HCT116 (cell line): ENCODE measurements at regions not wholly inside any gene's neighbourhood (a gene's known extent, or its start where the extent isn't known, plus 50 kb on each side); places are given as distances from the start of the nearest gene placed in this dataset.

ENCODE experiments used
- ATAC-seq: fragments of 200-7000 bp; cut with Tn5 transposase; 2 replicates; pipeline ENCODE4 v1.9.1; 2020; ENCODE audit warnings: mild to moderate bottlenecking, moderate library complexity
- BruUV-seq: library from RNA; stranded (reverse); fragments of 400-500 nt; replicated peaks from 2 replicates; lab custom pipeline; 2021; lab: Mats Ljungman, UMichigan
- CTCF ChIA-PET: fragments of 300-600 bp; sonication (Branson Sonifier 250); formaldehyde crosslinking; loops from one replicate; lab custom pipeline; 2021; ENCODE audit warnings: antibody characterized with exemption; lab: Charles Lee
- POLR2A ChIA-PET: fragments of 300-600, 350-600 bp; sonication (Branson Sonifier 250); formaldehyde crosslinking; loops from one replicate; lab custom pipeline; 2021; ENCODE audit warnings: antibody characterized with exemption; lab: Charles Lee
- RAD21 ChIA-PET, 2 experiments: fragments of 300-600 bp; sonication (Branson Sonifier 250); formaldehyde crosslinking; loops; one replicate each; lab custom pipeline; 2023; ENCODE audit warnings: low total read pairs in 2 of 2; ENCODE audit not compliant: uncharacterized antibody in 2 of 2, unreplicated experiment in 2 of 2, low non-redundant PET in 1 of 2; lab: Charles Lee
- DNase-seq: peaks from one replicate; pipeline ENCODE4 v3.0.0-alpha.2; 2010; ENCODE audit warnings: low read depth, low spot score
- H2AFZ ChIP-seq: fragments of 200-600 bp; shearing (Covaris generic), sonication (generic); 2 replicates; pipeline ENCODE4 v1.6.1; 2017; ENCODE audit warnings: low read depth, mixed run types, mixed read lengths, antibody characterized with exemption, low read length; ENCODE audit not compliant: poor library complexity, severe bottlenecking
- H3K27ac ChIP-seq: 2 replicates; pipeline ENCODE4 v1.5.1; 2012; ENCODE audit warnings: low read depth, low read length
- H3K27me3 ChIP-seq: fragments of 200-600 bp; sonication (generic); 2 replicates; pipeline ENCODE4 v1.6.1; 2016; ENCODE audit warnings: mixed run types, low read length, mixed read lengths; ENCODE audit not compliant: insufficient read depth
- H3K36me3 ChIP-seq, 2 experiments: fragments of 200-500 bp in 1 of 2; fragments of 200-600 bp in 1 of 2; sonication (Bioruptor generic) in 1 of 2; sonication (generic) in 1 of 2; 2 replicates each; pipeline versions ENCODE4 v1.5.1 to v1.6.1; 2014 to 2016; ENCODE audit warnings: low read length in 2 of 2, inconsistent platforms in 1 of 2, mixed read lengths in 1 of 2, mixed run types in 1 of 2; ENCODE audit not compliant: insufficient read depth in 2 of 2, control insufficient read depth in 1 of 2
- H3K4me1 ChIP-seq, 2 experiments: fragments of 200-600 bp in 1 of 2; sonication (generic) in 1 of 2; 2 replicates each; pipeline versions ENCODE4 v1.5.1 to v1.6.1; 2012 to 2017; ENCODE audit warnings: low read length in 2 of 2, inconsistent platforms in 1 of 2, mild to moderate bottlenecking in 1 of 2, mixed read lengths in 1 of 2, mixed run types in 1 of 2, moderate library complexity in 1 of 2; ENCODE audit not compliant: insufficient read depth in 2 of 2, control insufficient read depth in 1 of 2
- H3K4me2 ChIP-seq: fragments of 200-600 bp; sonication (generic); 2 replicates; pipeline ENCODE4 v1.6.1; 2017; ENCODE audit warnings: mixed run types, low read length, mixed read lengths
- H3K4me3 ChIP-seq, 2 experiments: fragments of 200-600 bp in 1 of 2; sonication (generic) in 1 of 2; replicated peaks in 1 of 2; 2 replicates each; pipeline ENCODE4 v1.5.1; 2011 to 2016; ENCODE audit warnings: low read length in 2 of 2, control low read depth in 1 of 2, low read depth in 1 of 2, mild to moderate bottlenecking in 1 of 2, mixed read lengths in 1 of 2, mixed run types in 1 of 2
- H3K79me2 ChIP-seq: fragments of 200-600 bp; sonication (generic); 2 replicates; pipeline ENCODE4 v1.6.1; 2017; ENCODE audit warnings: mild to moderate bottlenecking, mixed run types, low read length, moderate library complexity, mixed read lengths; ENCODE audit not compliant: insufficient read depth
- H3K9ac ChIP-seq: fragments of 200-600 bp; sonication (generic); 2 replicates; pipeline ENCODE4 v1.6.1; 2016; ENCODE audit warnings: low read length, mixed read lengths
- H3K9me2 ChIP-seq: fragments of 200-600 bp; sonication (generic), shearing (Covaris generic); 2 replicates; pipeline ENCODE4 v1.6.1; 2017; ENCODE audit warnings: mixed run types, mild to moderate bottlenecking, moderate library complexity; ENCODE audit not compliant: insufficient read depth
- H3K9me3 ChIP-seq, 2 experiments: fragments of 200-500 bp in 1 of 2; fragments of 200-600 bp in 1 of 2; sonication (Bioruptor generic) in 1 of 2; sonication (generic) in 1 of 2; 2 replicates each; pipeline ENCODE4 v1.6.1; 2014 to 2017; ENCODE audit warnings: low read length in 2 of 2, mixed read lengths in 2 of 2, inconsistent platforms in 1 of 2, low read depth in 1 of 2, mild to moderate bottlenecking in 1 of 2, mixed run types in 1 of 2, moderate library complexity in 1 of 2; ENCODE audit not compliant: control insufficient read depth in 1 of 2, insufficient read depth in 1 of 2
- H4K20me1 ChIP-seq: fragments of 200-600 bp; sonication (generic), shearing (Covaris generic); 2 replicates; pipeline ENCODE4 v1.6.1; 2017; ENCODE audit warnings: mixed run types, mild to moderate bottlenecking, moderate library complexity; ENCODE audit not compliant: insufficient read depth
- CEBPB ChIP-seq: IDR thresholded peaks from 2 replicates; pipeline ENCODE4 v1.6.1; 2012; ENCODE audit warnings: low read depth
- EGR1 ChIP-seq: IDR thresholded peaks from 2 replicates; pipeline ENCODE4 v1.6.1; 2012; ENCODE audit warnings: low read depth
- ELF1 ChIP-seq: IDR thresholded peaks from 2 replicates; pipeline ENCODE4 v1.6.1; 2012; ENCODE audit warnings: low read depth, borderline replicate concordance
- EZH2 ChIP-seq: fragments of 200-600 bp; sonication (generic); IDR thresholded peaks from 2 replicates; pipeline ENCODE4 v1.6.1; 2017; ENCODE audit warnings: antibody characterized with exemption, mixed run types
- FOSL1 ChIP-seq: IDR thresholded peaks from 2 replicates; pipeline ENCODE4 v1.6.1; 2012; ENCODE audit warnings: low read depth
- POLR2A ChIP-seq: IDR thresholded peaks from 2 replicates; pipeline ENCODE4 v1.7.0; 2011; ENCODE audit warnings: borderline replicate concordance; ENCODE audit not compliant: insufficient read depth, insufficient read length; ENCODE audit errors: extremely low read depth
- POLR2AphosphoS5 ChIP-seq: IDR thresholded peaks from 2 replicates; pipeline ENCODE4 v1.6.1; 2011; ENCODE audit warnings: mild to moderate bottlenecking, low read depth, low read length, moderate library complexity
- SP1 ChIP-seq: IDR thresholded peaks from 2 replicates; pipeline ENCODE4 v1.6.1; 2012; ENCODE audit warnings: low read depth
- TCF7L2 ChIP-seq: IDR thresholded peaks from 2 replicates; pipeline ENCODE4 v1.7.0; 2011; ENCODE audit warnings: borderline replicate concordance, inconsistent platforms; ENCODE audit not compliant: insufficient read depth, insufficient read length; ENCODE audit errors: extremely low read depth
- ZFX ChIP-seq: fragments of 450-650 bp; IDR thresholded peaks from 2 replicates; pipeline ENCODE4 v1.6.1; 2017
- ZNF274 ChIP-seq: fragments of 200-500 bp; sonication (Bioruptor generic); IDR thresholded peaks from 2 replicates; pipeline ENCODE4 v1.6.1; 2014; ENCODE audit warnings: mild to moderate bottlenecking, low read depth, low read length, inconsistent platforms
- intact Hi-C: fragments of 100-400 bp; cut with micrococcal nuclease; formaldehyde crosslinking; loops from 2 replicates; pipeline ENCODE4 v1.10.0; 2022
- TF ChIP-seq, protein P1 (sequence below): IDR thresholded peaks from 2 replicates; pipeline ENCODE4 v1.6.1; 2012; ENCODE audit warnings: low read depth

GRCh38 chr3:63745757-63746156 is 73.3 kb upstream of the C3orf49 start:
- Histone ChIP-seq H3K9me2 (no peaks in the 10 kb centered on the region), H3K27me3 (peaks cover 3% of the 10 kb centered on the region; the same call in 1 of the 2 replicates), H3K4me2 (no peak overlapping the region), H3K36me3 (no peaks in the 10 kb centered on the region), H2AFZ (no peak overlapping the region), H3K9ac (no peak overlapping the region), H3K79me2 (no peaks in the 10 kb centered on the region), H3K9me3 (no peaks in the 10 kb centered on the region), H3K4me1 (no peaks in the 10 kb centered on the region), H3K4me3 (no peak overlapping the region), H3K27ac (no peak overlapping the region), H4K20me1 (no peaks in the 10 kb centered on the region)
- ATAC-seq, result no peak
- DNase-seq, result no peak
- BruUV-seq, result no TSS peak
- RAD21 ChIA-PET, result no interaction called here
- CTCF ChIA-PET, result no interaction called here
- intact Hi-C loops, result no loop called here
- POLR2A ChIA-PET, result no interaction called here
- TF ChIP-seq POLR2AphosphoS5 (no peak), FOSL1 (no peak), ZFX (no peak), CEBPB (no peak), POLR2A (no peak), EZH2 (no peak), ELF1 (no peak)
- TF ChIP-seq, protein P1, sequence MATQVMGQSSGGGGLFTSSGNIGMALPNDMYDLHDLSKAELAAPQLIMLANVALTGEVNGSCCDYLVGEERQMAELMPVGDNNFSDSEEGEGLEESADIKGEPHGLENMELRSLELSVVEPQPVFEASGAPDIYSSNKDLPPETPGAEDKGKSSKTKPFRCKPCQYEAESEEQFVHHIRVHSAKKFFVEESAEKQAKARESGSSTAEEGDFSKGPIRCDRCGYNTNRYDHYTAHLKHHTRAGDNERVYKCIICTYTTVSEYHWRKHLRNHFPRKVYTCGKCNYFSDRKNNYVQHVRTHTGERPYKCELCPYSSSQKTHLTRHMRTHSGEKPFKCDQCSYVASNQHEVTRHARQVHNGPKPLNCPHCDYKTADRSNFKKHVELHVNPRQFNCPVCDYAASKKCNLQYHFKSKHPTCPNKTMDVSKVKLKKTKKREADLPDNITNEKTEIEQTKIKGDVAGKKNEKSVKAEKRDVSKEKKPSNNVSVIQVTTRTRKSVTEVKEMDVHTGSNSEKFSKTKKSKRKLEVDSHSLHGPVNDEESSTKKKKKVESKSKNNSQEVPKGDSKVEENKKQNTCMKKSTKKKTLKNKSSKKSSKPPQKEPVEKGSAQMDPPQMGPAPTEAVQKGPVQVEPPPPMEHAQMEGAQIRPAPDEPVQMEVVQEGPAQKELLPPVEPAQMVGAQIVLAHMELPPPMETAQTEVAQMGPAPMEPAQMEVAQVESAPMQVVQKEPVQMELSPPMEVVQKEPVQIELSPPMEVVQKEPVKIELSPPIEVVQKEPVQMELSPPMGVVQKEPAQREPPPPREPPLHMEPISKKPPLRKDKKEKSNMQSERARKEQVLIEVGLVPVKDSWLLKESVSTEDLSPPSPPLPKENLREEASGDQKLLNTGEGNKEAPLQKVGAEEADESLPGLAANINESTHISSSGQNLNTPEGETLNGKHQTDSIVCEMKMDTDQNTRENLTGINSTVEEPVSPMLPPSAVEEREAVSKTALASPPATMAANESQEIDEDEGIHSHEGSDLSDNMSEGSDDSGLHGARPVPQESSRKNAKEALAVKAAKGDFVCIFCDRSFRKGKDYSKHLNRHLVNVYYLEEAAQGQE, result no peak

DNA sequence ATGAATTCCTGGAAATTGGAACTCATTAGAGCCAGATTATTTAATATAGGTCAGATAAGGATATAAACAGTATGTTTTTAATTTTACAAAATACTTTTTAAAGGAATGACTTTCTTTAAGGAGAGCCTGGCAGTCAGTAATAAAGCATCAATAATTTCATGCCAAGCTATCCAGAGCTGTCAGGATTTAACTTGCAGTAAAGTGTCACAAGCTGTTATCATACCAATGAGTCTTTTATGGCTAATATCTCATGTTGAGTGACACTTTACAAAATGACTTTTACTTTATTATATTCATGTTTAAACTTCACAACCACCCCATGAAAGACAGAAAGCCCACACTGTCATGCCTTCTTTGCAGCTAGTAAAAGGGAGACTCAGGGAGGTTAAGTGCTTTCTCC is 72.9 kb upstream of the C3orf49 start:
- no TSS peak for BruUV-seq
- no peaks in the 10 kb centered on the region for H4K20me1 ChIP-seq
- RAD21 ChIA-PET, result no interaction called here
- no peak overlapping the region for H3K27ac ChIP-seq
- no peak for DNase-seq
- H3K79me2 ChIP-seq, result no peaks in the 10 kb centered on the region
- no peak overlapping the region for H3K9ac ChIP-seq
- H2AFZ ChIP-seq, result no peak overlapping the region
- H3K9me2 ChIP-seq, result no peaks in the 10 kb centered on the region
- CTCF ChIA-PET, result no interaction called here
- H3K4me1 ChIP-seq, result no peaks in the 10 kb centered on the region
- intact Hi-C loops, result no loop called here
- POLR2A ChIA-PET, result no interaction called here
- no peaks in the 10 kb centered on the region for H3K36me3 ChIP-seq
- H3K4me3 ChIP-seq, result no peak overlapping the region
- TF ChIP-seq SP1, result no peak
- no peak for TF ChIP-seq EGR1
- TF ChIP-seq ZNF274, result no peak
- no peak for TF ChIP-seq TCF7L2
- TF ChIP-seq EZH2, result no peak
- no peak for TF ChIP-seq POLR2AphosphoS5
- no peak for TF ChIP-seq FOSL1
- H3K4me2 ChIP-seq, result no peak overlapping the region
- no peaks in the 10 kb centered on the region for H3K9me3 ChIP-seq
- ATAC-seq, result no peak
- H3K27me3 ChIP-seq, result no peaks in the 10 kb centered on the region
